MCF 10A (cell line): ENCODE measurements at regions not wholly inside any gene's neighbourhood (a gene's known extent, or its start where the extent isn't known, plus 50 kb on each side); places are given as distances from the start of the nearest gene placed in this dataset.

ENCODE experiments used
- BruUV-seq: library from RNA; stranded (reverse); fragments of 400-500 nt; replicated peaks from 2 replicates; lab custom pipeline; 2021; lab: Mats Ljungman, UMichigan
- CTCF ChIA-PET: fragments of 300-600 bp; sonication (Branson Sonifier 250); formaldehyde crosslinking; extraction: SDS; loops from one replicate; lab custom pipeline; 2021; ENCODE audit warnings: antibody characterized with exemption, inconsistent platforms; lab: Yijun Ruan, JAX
- POLR2A ChIA-PET: fragments of 300-600, 350-650 bp; sonication (Branson Sonifier 250); formaldehyde crosslinking; extraction: SDS; loops from one replicate; lab custom pipeline; 2020; ENCODE audit warnings: antibody characterized with exemption, inconsistent platforms; lab: Yijun Ruan, JAX
- DNase-seq: peaks from one replicate; pipeline ENCODE4 v3.0.0-alpha.2; 2018; ENCODE audit not compliant: unreplicated experiment
- H3K27ac Mint-ChIP-seq: one replicate; pipeline ENCODE4 v1.8.0; 2022; ENCODE audit warnings: mild to moderate bottlenecking, low read depth, mixed read lengths; ENCODE audit not compliant: unreplicated experiment
- H3K27me3 Mint-ChIP-seq: one replicate; pipeline ENCODE4 v1.8.0; 2022; ENCODE audit warnings: mixed read lengths; ENCODE audit not compliant: insufficient read depth, unreplicated experiment
- H3K36me3 Mint-ChIP-seq: one replicate; pipeline ENCODE4 v1.8.0; 2022; ENCODE audit warnings: mild to moderate bottlenecking, moderate library complexity, mixed read lengths; ENCODE audit not compliant: insufficient read depth, unreplicated experiment
- H3K4me1 Mint-ChIP-seq: one replicate; pipeline ENCODE4 v1.8.0; 2022; ENCODE audit warnings: mixed read lengths; ENCODE audit not compliant: insufficient read depth, unreplicated experiment
- H3K4me3 Mint-ChIP-seq: one replicate; pipeline ENCODE4 v1.8.0; 2022; ENCODE audit warnings: mild to moderate bottlenecking, moderate library complexity, mixed read lengths; ENCODE audit not compliant: unreplicated experiment
- H3K9me3 Mint-ChIP-seq: one replicate; pipeline ENCODE4 v1.8.0; 2022; ENCODE audit warnings: mixed read lengths; ENCODE audit not compliant: unreplicated experiment
- CTCF ChIP-seq: fragments of 200-600 bp; IDR thresholded peaks from one replicate; pipeline ENCODE4 v1.8.0; 2022; ENCODE audit warnings: antibody characterized with exemption, mild to moderate bottlenecking; ENCODE audit not compliant: unreplicated experiment
- intact Hi-C: fragments of 100-400 bp; cut with micrococcal nuclease; formaldehyde crosslinking; loops from 2 replicates; pipeline ENCODE4 v1.14.1; 2022

DNA sequence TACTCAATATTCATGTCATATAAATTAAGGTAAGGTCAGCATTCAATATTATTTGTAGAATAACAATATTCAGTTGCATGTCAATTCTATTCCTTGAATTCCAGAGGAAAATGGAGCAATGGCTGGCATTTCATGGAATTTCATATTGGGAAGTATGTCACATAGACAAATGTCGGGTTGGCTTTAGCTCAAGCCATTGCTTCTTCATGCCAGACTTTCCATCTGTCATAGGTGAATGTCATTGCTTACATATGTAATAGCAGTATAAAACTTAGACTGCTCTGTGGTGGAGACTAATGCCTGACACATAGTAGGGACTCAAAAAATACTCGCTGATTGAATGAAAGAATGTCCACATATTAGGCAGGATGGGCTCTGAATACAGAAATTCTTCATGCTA, 509.6 kb upstream of the CHORDC1 start:
- H3K27me3 Mint-ChIP-seq: no peaks in the 10 kb centered on the region

GRCh38 chr11:90723475-90723874, 500.6 kb upstream of the CHORDC1 start:
- ChIA-PET CTCF (no interaction called here), POLR2A (no interaction called here)
- BruUV-seq: no TSS peak
- no peak for TF ChIP-seq CTCF
- no peak for DNase-seq
- H3K4me3 Mint-ChIP-seq: no peak overlapping the region
- peaks cover 6% of the 10 kb centered on the region for H3K4me1 Mint-ChIP-seq
- no peaks in the 10 kb centered on the region for H3K27me3 Mint-ChIP-seq
- intact Hi-C loops: no loop called here
- H3K36me3 Mint-ChIP-seq: peaks cover 4% of the 10 kb centered on the region
- H3K9me3 Mint-ChIP-seq: peaks cover 14% of the 10 kb centered on the region
- no peak overlapping the region for H3K27ac Mint-ChIP-seq

More for the DNA sequence above, 509.6 kb upstream of the CHORDC1 start:
- Mint-ChIP-seq H3K27ac (no peak overlapping the region), H3K36me3 (no peaks in the 10 kb centered on the region), H3K4me1 (no peaks in the 10 kb centered on the region), H3K4me3 (no peak overlapping the region), H3K9me3 (peaks cover 14% of the 10 kb centered on the region)
- intact Hi-C loops: no loop called here
- no peak for DNase-seq
- TF ChIP-seq CTCF: no peak
- ChIA-PET CTCF (no interaction called here), POLR2A (no interaction called here)
- BruUV-seq: no TSS peak

- Mint-ChIP-seq H3K9me3 (peaks cover 14% of the 10 kb centered on the region), H3K27me3 (no peaks in the 10 kb centered on the region), H3K4me1 (peaks cover 6% of the 10 kb centered on the region), H3K27ac (no peak overlapping the region), H3K36me3 (peaks cover 4% of the 10 kb centered on the region), H3K4me3 (no peak overlapping the region)
- CTCF ChIA-PET: no interaction called here
- intact Hi-C loops: no loop called here
- BruUV-seq: no TSS peak
- TF ChIP-seq CTCF: no peak
- DNase-seq: peak; percentile 25
- POLR2A ChIA-PET: no interaction called here
Measured at GRCh38 chr11:90722552-90723190, 499.8 kb upstream of the CHORDC1 start.

- Mint-ChIP-seq H3K4me3 (no peak overlapping the region), H3K9me3 (peaks cover 26% of the 10 kb centered on the region), H3K27me3 (no peaks in the 10 kb centered on the region), H3K27ac (no peak overlapping the region), H3K4me1 (peaks cover 4% of the 10 kb centered on the region), H3K36me3 (no peaks in the 10 kb centered on the region)
- TF ChIP-seq CTCF: no peak
- ChIA-PET POLR2A (interaction anchor here (0.6 kb wide), 1 partner anchor 14 kb away, joined by 3 read pairs; no protein-coding TSS in a partner anchor), CTCF (no interaction called here)
- DNase-seq: no peak
- intact Hi-C loops: no loop called here
- BruUV-seq: no TSS peak
Measured at GRCh38 chr11:90717522-90717921, 494.7 kb upstream of the CHORDC1 start.
